K562 (cell line): ENCODE measurements at regions not wholly inside any gene's neighbourhood (a gene's known extent, or its start where the extent isn't known, plus 50 kb on each side); places are given as distances from the start of the nearest gene placed in this dataset.

Experiments
- CBX2 ChIP-seq: fragments of 200-600 bp; sonication (generic); IDR thresholded peaks from one replicate; pipeline ENCODE4 v1.6.1; 2012; ENCODE audit warnings: mild to moderate bottlenecking, low read length, inconsistent platforms; ENCODE audit not compliant: insufficient read depth, poor library complexity, severe bottlenecking
- EGR1 ChIP-seq: fragments of 450-650 bp; conservative IDR thresholded peaks from 2 replicates; pipeline ENCODE4 v1.6.1; 2017; ENCODE audit warnings: mild to moderate bottlenecking
- NBN ChIP-seq: fragments of 450-650 bp; IDR thresholded peaks from 2 replicates; pipeline ENCODE4 v1.6.1; 2016; ENCODE audit warnings: low read depth, mild to moderate bottlenecking
- NR2C1 ChIP-seq, 2 experiments: fragments of 450-650 bp; IDR thresholded peaks; 2 replicates each; pipeline ENCODE4 v1.6.1; 2017; ENCODE audit warnings: mild to moderate bottlenecking in 2 of 2, antibody characterized with exemption in 1 of 2, inconsistent platforms in 1 of 2, missing compliant biosample characterization in 1 of 2, missing genetic modification characterization in 1 of 2
- POLR2A ChIP-seq: fragments of 450-650 bp; conservative IDR thresholded peaks from 2 replicates; pipeline ENCODE4 v1.6.1; 2016
- POLR2AphosphoS5 ChIP-seq: IDR thresholded peaks from 2 replicates; pipeline ENCODE4 v1.6.1; 2011; ENCODE audit warnings: mild to moderate bottlenecking, low read depth, low read length, moderate library complexity; ENCODE audit not compliant: control insufficient read depth, insufficient read depth
- ZNF165 ChIP-seq: fragments of 250-450 bp; sonication (Bioruptor Pico); IDR thresholded peaks from 2 replicates; pipeline ENCODE4 v1.4.0; 2020; ENCODE audit warnings: borderline replicate concordance
- TF ChIP-seq, protein P1 (sequence below): fragments of 250-450 bp; sonication (Bioruptor Pico); IDR thresholded peaks from 2 replicates; pipeline ENCODE4 v1.9.0; 2021; ENCODE audit warnings: mild to moderate bottlenecking, inconsistent platforms
- TF ChIP-seq, protein P2 (sequence below): fragments of 450-650 bp; IDR thresholded peaks from 2 replicates; pipeline ENCODE4 v1.6.1; 2017; ENCODE audit warnings: antibody characterized with exemption
- TF ChIP-seq, protein P3 (sequence below), 2 experiments: IDR thresholded peaks; 2 replicates each; pipeline ENCODE4 v1.6.1; 2011; ENCODE audit warnings: borderline replicate concordance in 1 of 2, control low read depth in 1 of 2, low read depth in 1 of 2, low read length in 1 of 2, mild to moderate bottlenecking in 1 of 2, mixed read lengths in 1 of 2, moderate library complexity in 1 of 2; ENCODE audit not compliant: insufficient read depth in 1 of 2, insufficient read length in 1 of 2, poor library complexity in 1 of 2, severe bottlenecking in 1 of 2; ENCODE audit errors: extremely low read depth in 1 of 2

DNA sequence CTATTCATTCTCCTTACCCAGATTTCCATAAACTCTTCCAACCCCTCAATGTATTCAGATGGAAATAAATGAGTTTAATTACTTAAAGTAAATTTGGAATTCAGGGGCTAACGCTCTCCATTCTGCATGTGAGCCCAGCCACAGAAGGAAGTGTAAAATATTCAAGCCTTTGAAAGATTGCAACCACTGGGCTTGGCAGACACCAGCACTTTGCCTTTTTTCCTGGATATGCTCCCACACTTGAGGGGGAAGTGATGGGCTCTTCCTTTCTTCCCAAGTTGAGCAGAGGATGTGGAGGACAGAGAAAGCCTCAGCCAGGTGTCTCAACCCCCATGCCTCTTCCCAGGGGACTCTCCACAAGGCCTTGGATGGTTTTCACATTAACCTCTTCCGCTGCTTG, 825.1 kb upstream of the EEF2KMT start:
- TF ChIP-seq POLR2AphosphoS5 (no peak), CBX2 (no peak), EGR1 (no peak), NR2C1 (IDR thresholded peaks at IDR 0.05) (no peak), NR2C1 (tag; IDR thresholded peaks at IDR 0.05) (no peak), ZNF165 (CRISPR knock-in tag) (no peak), NBN (no peak), POLR2A (no peak)
- TF ChIP-seq, protein P1, sequence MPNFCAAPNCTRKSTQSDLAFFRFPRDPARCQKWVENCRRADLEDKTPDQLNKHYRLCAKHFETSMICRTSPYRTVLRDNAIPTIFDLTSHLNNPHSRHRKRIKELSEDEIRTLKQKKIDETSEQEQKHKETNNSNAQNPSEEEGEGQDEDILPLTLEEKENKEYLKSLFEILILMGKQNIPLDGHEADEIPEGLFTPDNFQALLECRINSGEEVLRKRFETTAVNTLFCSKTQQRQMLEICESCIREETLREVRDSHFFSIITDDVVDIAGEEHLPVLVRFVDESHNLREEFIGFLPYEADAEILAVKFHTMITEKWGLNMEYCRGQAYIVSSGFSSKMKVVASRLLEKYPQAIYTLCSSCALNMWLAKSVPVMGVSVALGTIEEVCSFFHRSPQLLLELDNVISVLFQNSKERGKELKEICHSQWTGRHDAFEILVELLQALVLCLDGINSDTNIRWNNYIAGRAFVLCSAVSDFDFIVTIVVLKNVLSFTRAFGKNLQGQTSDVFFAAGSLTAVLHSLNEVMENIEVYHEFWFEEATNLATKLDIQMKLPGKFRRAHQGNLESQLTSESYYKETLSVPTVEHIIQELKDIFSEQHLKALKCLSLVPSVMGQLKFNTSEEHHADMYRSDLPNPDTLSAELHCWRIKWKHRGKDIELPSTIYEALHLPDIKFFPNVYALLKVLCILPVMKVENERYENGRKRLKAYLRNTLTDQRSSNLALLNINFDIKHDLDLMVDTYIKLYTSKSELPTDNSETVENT (CRISPR knock-in tag) = no peak
- TF ChIP-seq, protein P2, sequence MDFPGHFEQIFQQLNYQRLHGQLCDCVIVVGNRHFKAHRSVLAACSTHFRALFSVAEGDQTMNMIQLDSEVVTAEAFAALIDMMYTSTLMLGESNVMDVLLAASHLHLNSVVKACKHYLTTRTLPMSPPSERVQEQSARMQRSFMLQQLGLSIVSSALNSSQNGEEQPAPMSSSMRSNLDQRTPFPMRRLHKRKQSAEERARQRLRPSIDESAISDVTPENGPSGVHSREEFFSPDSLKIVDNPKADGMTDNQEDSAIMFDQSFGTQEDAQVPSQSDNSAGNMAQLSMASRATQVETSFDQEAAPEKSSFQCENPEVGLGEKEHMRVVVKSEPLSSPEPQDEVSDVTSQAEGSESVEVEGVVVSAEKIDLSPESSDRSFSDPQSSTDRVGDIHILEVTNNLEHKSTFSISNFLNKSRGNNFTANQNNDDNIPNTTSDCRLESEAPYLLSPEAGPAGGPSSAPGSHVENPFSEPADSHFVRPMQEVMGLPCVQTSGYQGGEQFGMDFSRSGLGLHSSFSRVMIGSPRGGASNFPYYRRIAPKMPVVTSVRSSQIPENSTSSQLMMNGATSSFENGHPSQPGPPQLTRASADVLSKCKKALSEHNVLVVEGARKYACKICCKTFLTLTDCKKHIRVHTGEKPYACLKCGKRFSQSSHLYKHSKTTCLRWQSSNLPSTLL = no peak
- TF ChIP-seq, protein P3, sequence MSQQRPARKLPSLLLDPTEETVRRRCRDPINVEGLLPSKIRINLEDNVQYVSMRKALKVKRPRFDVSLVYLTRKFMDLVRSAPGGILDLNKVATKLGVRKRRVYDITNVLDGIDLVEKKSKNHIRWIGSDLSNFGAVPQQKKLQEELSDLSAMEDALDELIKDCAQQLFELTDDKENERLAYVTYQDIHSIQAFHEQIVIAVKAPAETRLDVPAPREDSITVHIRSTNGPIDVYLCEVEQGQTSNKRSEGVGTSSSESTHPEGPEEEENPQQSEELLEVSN (IDR thresholded peaks at IDR 0.05; ENCODE audit: borderline replicate concordance in 1 of 2, extremely low read depth in 1 of 2, insufficient read depth in 1 of 2, insufficient read length in 1 of 2, low read depth in 1 of 2, low read length in 1 of 2, poor library complexity in 1 of 2, severe bottlenecking in 1 of 2) = no peak
